Femur (tissue), 1 donor: ENCODE measurements at regions not wholly inside any gene's neighbourhood (a gene's known extent, or its start where the extent isn't known, plus 50 kb on each side); places are given as distances from the start of the nearest gene placed in this dataset.
A peak's percentile ranks its signal among the peaks of the same experiment; 100 is the strongest.

Source experiments
- DNase-seq: peaks from one replicate; pipeline ENCODE4 v3.0.0-alpha.2; 2017

DNA sequence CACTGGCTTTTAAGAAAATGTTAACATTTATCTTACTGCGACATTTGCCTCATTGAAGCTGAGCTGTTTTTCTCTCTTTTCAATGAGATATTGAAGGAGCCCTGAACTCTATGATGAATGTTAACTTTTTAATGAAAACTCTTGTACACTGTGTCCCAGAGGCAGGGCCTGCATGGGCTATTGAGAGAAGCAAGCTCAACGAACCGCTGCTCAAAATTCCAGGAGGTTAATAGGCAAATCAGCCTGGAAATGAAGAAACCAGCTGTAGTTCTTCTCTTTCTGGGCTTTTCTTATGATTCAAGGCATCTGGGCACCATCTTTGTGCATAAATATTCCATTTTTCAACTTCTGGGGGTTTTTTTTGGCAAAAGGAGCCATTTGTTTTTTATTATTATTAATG, 168.4 kb upstream of the NPVF start:
- DNase-seq: no peak

GRCh38 chr7:25398418-25398817, 170.1 kb upstream of the NPVF start:
- DNase-seq: no peak

- no peak for DNase-seq
These were observed 170.9 kb upstream of the NPVF start for GRCh38 chr7:25399000-25399750.

GRCh38 chr7:25402532-25402931, 174.2 kb upstream of the NPVF start:
- DNase-seq: no peak

- no peak for DNase-seq
These were observed 177.4 kb upstream of the NPVF start for GRCh38 chr7:25405736-25406135.

DNA sequence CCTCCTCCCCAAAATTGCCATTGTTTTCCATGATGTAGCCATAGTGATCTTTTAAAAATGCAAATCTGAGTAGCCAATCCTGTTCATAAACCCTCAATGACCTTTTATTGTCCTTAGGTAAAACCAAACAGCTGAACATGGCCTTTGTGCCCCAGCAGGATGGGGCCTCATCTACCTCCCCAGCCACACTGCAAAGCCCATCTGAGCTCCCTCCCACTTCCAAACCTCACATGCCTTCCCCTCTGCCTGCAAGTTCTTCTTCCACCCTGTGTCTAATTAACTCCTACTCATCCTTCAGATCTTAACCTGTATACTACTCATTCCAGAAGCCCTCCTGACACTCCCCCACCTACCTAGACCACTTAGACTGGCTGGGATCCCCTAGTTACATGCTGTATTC, 178.8 kb upstream of the NPVF start:
- DNase-seq: no peak

GRCh38 chr7:25408012-25408687, 179.9 kb upstream of the NPVF start:
- DNase-seq: no peak

GRCh38 chr7:25408876-25409275, 180.6 kb upstream of the NPVF start:
- no peak for DNase-seq

- DNase-seq: no peak
These were observed 181.8 kb upstream of the NPVF start for GRCh38 chr7:25409897-25410636.

- DNase-seq: no peak
These were observed 192.5 kb upstream of the NPVF start for GRCh38 chr7:25420771-25421170.

DNA sequence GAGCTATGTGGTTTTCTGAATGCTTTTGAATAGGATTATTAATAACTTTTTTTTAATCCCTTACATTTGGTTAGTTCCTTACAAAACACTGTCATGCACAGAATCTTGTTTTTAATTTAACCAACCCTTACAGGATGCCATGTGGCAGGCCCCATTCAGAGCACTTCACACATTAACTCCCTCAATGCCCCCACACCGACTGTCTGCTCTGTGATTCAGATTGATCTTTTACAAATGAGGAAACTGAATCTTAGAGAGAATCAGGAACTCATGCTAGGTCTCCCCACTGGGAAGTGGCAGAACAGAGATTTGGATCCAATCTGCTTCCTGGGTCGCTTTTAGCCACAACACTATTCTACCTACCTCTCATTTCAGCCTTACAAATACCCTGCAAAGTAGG, 195.8 kb upstream of the NPVF start:
- no peak for DNase-seq

DNA sequence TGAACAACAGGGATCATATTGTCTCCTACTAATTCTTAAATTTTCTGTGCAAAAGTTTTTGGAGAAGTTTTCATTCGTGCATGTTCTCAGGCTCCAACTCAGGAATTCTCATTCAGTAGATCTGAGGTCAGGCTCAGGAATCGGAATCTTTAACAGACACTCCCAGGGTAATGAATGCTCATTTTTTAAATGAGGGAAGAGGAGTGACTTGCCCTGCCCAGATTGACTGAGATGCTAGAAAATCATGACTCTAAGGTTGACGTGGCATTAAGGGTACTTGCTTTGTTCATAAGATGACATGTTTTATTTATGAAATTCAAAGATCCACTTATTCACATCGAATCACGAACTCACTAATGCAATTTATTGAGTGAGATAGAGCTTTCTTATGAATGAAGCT, 196.6 kb upstream of the NPVF start:
- no peak for DNase-seq

GRCh38 chr7:25427721-25428120, 199.4 kb upstream of the NPVF start:
- DNase-seq: no peak

DNA sequence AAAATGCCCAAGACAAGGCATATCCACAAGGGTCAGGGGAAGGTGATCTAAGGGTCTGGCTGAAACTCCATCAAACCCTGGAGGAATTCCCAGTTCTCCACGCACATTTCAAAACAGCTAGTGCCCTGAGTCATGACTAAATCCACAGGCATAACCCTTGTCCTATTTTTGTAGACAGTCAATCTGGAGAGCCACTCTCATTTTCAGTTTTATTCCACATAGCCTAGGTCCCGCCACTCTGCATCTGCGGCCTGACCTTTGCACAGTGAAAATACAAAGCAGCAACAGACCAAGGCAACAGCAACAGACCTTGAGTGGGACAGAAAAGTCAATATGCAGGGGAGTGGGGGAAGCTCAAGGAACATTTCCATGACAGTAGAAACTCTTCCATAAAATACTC, 201.4 kb upstream of the NPVF start:
- DNase-seq: no peak

GRCh38 chr7:25430200-25430931, 202.1 kb upstream of the NPVF start:
- no peak for DNase-seq

GRCh38 chr7:25431956-25432450, 203.7 kb upstream of the NPVF start:
- DNase-seq: no peak

GRCh38 chr7:25432807-25433206, 204.5 kb upstream of the NPVF start:
- no peak for DNase-seq

DNA sequence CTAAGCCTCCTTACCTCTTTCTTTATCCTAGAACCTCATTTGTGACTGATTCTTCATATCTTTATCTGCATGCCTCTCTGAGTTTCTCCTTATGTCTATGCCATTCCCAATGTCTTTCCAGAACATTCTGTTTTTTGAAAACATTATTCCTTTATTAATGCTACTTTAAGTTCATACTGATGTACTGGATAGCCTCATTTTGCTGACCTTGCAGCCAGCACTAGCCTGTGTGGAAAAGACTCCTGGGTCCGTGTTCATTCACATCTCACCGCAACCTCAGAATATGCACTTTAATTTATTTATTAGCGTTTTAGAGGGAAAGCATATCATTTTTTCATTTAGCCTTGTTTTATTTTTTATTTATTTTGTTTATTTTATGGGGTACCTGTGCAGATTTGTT, 208.1 kb upstream of the NPVF start:
- DNase-seq: no peak

DNA sequence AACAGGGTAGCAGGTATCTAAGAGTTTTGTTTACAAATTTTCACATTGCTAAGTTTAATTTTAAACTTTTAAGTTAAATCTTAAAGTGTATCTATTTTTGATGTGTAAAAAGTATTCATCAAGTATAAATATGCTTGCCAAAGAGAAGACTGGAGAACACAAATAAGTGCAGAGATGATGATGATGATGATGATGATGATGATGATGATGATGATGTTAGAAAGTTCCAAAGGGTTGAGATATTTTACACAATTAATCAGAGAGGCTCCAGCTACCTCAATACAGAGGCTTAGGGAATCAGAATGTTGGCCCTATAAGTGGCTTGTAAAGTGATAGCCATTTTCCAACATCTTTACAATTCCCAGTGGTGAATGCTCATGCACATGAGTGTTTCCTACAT, 209.0 kb upstream of the NPVF start:
- DNase-seq: no peak

DNA sequence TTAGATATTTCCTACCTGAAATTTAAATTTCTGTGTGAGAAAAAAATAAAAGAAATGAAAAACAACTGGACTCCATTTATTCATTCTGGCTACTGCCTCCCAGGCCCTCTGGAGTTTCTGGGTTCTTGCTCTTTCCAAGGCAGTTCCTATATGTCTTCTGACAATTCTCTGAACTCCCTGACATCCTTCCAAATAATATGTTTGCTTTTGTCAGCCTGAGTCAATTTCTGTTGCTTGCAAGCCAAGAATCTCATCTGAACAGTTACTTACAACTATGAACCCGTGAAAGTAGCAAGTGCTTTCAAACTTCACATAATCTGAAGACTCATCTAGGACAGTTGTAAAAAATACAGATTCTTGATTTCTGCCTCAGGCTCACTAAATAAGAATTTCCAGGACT, 216.7 kb upstream of the NPVF start:
- no peak for DNase-seq

DNA sequence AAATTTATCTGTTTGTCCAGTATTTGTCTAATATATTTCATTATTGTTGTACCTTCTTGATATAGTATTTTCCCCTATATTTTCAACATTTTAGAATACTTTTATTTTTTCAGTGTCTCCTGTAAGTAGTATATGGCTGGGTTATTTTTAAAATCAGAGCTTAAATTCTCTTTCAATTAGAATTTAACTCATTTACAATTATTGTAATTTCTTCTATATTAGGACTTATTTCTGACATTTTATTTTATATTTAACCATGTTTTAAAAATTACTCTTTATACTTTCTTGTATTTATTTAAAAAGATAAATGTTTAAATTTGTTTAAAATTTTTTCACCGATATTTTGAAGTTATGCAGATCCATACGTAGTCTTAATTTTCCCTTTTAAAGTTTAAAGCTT, 220.0 kb upstream of the NPVF start:
- DNase-seq: no peak

DNA sequence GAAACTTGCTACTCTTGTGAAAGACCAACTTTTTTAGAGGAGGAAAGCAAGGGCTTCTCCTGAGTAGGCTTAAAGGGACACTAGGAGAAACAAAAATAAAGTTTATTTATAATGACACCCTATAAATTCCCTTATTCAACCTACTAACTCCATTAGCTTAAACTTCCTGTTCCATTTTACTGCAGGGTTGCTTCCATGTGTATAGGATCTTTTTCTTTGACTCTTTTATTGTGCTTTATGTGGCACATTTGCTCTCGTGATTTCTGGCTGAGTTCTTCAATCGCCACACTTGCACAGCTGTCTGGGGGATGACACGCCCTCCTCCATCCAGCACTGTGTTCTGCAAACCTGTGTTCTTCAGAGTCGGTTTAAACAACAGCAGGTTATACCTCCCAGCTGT, 225.7 kb upstream of the NPVF start:
- no peak for DNase-seq

- DNase-seq: peak; percentile 51
These were observed 226.3 kb upstream of the NPVF start for GRCh38 chr7:25454562-25455041.
